GM12874 (cell line): ENCODE measurements at regions not wholly inside any gene's neighbourhood (a gene's known extent, or its start where the extent isn't known, plus 50 kb on each side); places are given as distances from the start of the nearest gene placed in this dataset.

Source experiments
- CTCF ChIP-seq: IDR thresholded peaks from 2 replicates; pipeline ENCODE4 v1.5.1; 2011; ENCODE audit warnings: low read depth, mild to moderate bottlenecking, control low read depth, low read length, moderate library complexity; ENCODE audit not compliant: insufficient read depth

GRCh38 chr1:69180358-69180757, 387.4 kb upstream of the LRRC7 start:
- TF ChIP-seq CTCF, result no peak

GRCh38 chr1:69185378-69185777, 382.3 kb upstream of the LRRC7 start:
- no peak for TF ChIP-seq CTCF

GRCh38 chr1:69191335-69191734, 376.4 kb upstream of the LRRC7 start:
- TF ChIP-seq CTCF, result no peak

- TF ChIP-seq CTCF, result no peak
Measured at GRCh38 chr1:69195136-69195535, 372.6 kb upstream of the LRRC7 start.

GRCh38 chr1:69196071-69196470, 371.7 kb upstream of the LRRC7 start:
- TF ChIP-seq CTCF, result no peak

GRCh38 chr1:69197816-69198215, 369.9 kb upstream of the LRRC7 start:
- TF ChIP-seq CTCF, result no peak

- no peak for TF ChIP-seq CTCF
Measured at GRCh38 chr1:69201716-69202115, 366.0 kb upstream of the LRRC7 start.

GRCh38 chr1:69203166-69203565, 364.6 kb upstream of the LRRC7 start:
- TF ChIP-seq CTCF, result no peak
